HG03575 (cell line): ENCODE measurements at regions not wholly inside any gene's neighbourhood (a gene's known extent, or its start where the extent isn't known, plus 50 kb on each side); places are given as distances from the start of the nearest gene placed in this dataset.
"Not testable (repeated sequence)": the region's sequence is repeated elsewhere in the genome, so short reads cannot be mapped to it uniquely, and the experiment has no call there.

Experiments
- ATAC-seq: cut with Tn5 transposase; IDR thresholded peaks from one replicate; pipeline ENCODE4 v1.9.1; 2021; ENCODE audit not compliant: unreplicated experiment, insufficient number of reproducible peaks, low FRiP score; ENCODE audit errors: extremely low read depth

- no peak for ATAC-seq
Measured at GRCh38 chr7:115802415-115802814, 228.1 kb downstream of the TFEC start.

- ATAC-seq, result no peak
Measured at GRCh38 chr7:115799430-115799829, 231.1 kb downstream of the TFEC start.

- ATAC-seq, result no peak
Measured at GRCh38 chr7:115793958-115794702, 236.4 kb downstream of the TFEC start.

GRCh38 chr7:115789901-115790300, 240.7 kb downstream of the TFEC start:
- ATAC-seq, result no peak

- ATAC-seq, result not testable (repeated sequence)
Measured at GRCh38 chr7:115789473-115789872, 241.1 kb downstream of the TFEC start.

GRCh38 chr7:115782696-115783490, 247.7 kb downstream of the TFEC start:
- no peak for ATAC-seq

GRCh38 chr7:115779561-115779960, 251.0 kb downstream of the TFEC start:
- no peak for ATAC-seq

- ATAC-seq, result no peak
Measured at GRCh38 chr7:115775981-115776380, 254.6 kb downstream of the TFEC start.

GRCh38 chr7:115763347-115763746, 267.2 kb downstream of the TFEC start:
- no peak for ATAC-seq

- ATAC-seq, result no peak
Measured at GRCh38 chr7:115758025-115758424, 272.5 kb downstream of the TFEC start.

GRCh38 chr7:115754226-115754625, 276.3 kb downstream of the TFEC start:
- ATAC-seq, result no peak

- ATAC-seq, result no peak
Measured at GRCh38 chr7:115749924-115750323, 280.6 kb downstream of the TFEC start.

GRCh38 chr7:115748123-115748738, 282.3 kb downstream of the TFEC start:
- ATAC-seq, result no peak

GRCh38 chr7:115747174-115747573, 283.4 kb downstream of the TFEC start:
- ATAC-seq, result no peak

- ATAC-seq, result no peak
Measured at GRCh38 chr7:115740043-115740442, 290.5 kb downstream of the TFEC start.

GRCh38 chr7:115734641-115735040, 295.9 kb downstream of the TFEC start:
- no peak for ATAC-seq

GRCh38 chr7:115731796-115732471, 298.6 kb downstream of the TFEC start:
- no peak for ATAC-seq

GRCh38 chr7:115728518-115728917, 302.0 kb downstream of the TFEC start:
- no peak for ATAC-seq

GRCh38 chr7:115724400-115725056, 306.0 kb downstream of the TFEC start:
- no peak for ATAC-seq
